H1 (cell line): ENCODE measurements at regions not wholly inside any gene's neighbourhood (a gene's known extent, or its start where the extent isn't known, plus 50 kb on each side); places are given as distances from the start of the nearest gene placed in this dataset.

ENCODE experiments used
- CTCF ChIA-PET: fragments of 300-600 bp; sonication (Branson Sonifier 250); formaldehyde crosslinking; loops from one replicate; lab custom pipeline; 2021; ENCODE audit not compliant: partially characterized antibody; lab: Charles Lee
- POLR2A ChIA-PET: fragments of 300-600 bp; sonication (Branson Sonifier 250); formaldehyde crosslinking; loops from one replicate; lab custom pipeline; 2021; ENCODE audit warnings: inconsistent platforms; ENCODE audit not compliant: partially characterized antibody; lab: Charles Lee
- DNase-seq, 2 experiments: peaks; one replicate each; pipeline versions ENCODE4 v3.0.0 to v3.0.0-alpha.2; 2010 to 2022; ENCODE audit warnings: low spot score in 2 of 2, low read depth in 1 of 2, mixed read lengths in 1 of 2
- FAIRE-seq: peaks from 2 replicates; lab custom pipeline; 2011; peaks lifted over from hg19 to GRCh38; lab: Jason Lieb, UNC
- H2AFZ ChIP-seq: 2 replicates; pipeline ENCODE4 v1.8.1; 2012; ENCODE audit warnings: low read length, inconsistent platforms
- H2AK5ac ChIP-seq: 2 replicates; pipeline ENCODE4 v1.6.1; 2013; ENCODE audit warnings: low read depth, low read length
- H2BK120ac ChIP-seq: replicated peaks from 2 replicates; pipeline ENCODE3; 2013; ENCODE audit warnings: low read depth, low read length, inconsistent platforms
- H2BK12ac ChIP-seq: 2 replicates; pipeline ENCODE4 v1.6.1; 2013; ENCODE audit warnings: low read depth, low read length
- H2BK15ac ChIP-seq: 2 replicates; pipeline ENCODE4 v1.6.1; 2013; ENCODE audit warnings: low read length
- H2BK20ac ChIP-seq: 2 replicates; pipeline ENCODE4 v1.6.1; 2013; ENCODE audit warnings: low read length
- H2BK5ac ChIP-seq: 2 replicates; pipeline ENCODE4 v1.6.1; 2013; ENCODE audit warnings: low read depth, low read length
- H3K14ac ChIP-seq: 2 replicates; pipeline ENCODE4 v1.6.1; 2013; ENCODE audit warnings: inconsistent platforms; ENCODE audit not compliant: insufficient read length
- H3K18ac ChIP-seq: 2 replicates; pipeline ENCODE4 v1.6.1; 2013; ENCODE audit warnings: low read length; ENCODE audit errors: extremely low read depth
- H3K23ac ChIP-seq: 2 replicates; pipeline ENCODE4 v1.6.1; 2013; ENCODE audit warnings: inconsistent platforms; ENCODE audit not compliant: insufficient read length
- H3K23me2 ChIP-seq: 2 replicates; pipeline ENCODE4 v1.6.1; 2013; ENCODE audit warnings: low read depth, low read length
- H3K27ac ChIP-seq: 2 replicates; pipeline ENCODE4 v1.6.1; 2011; ENCODE audit warnings: low read depth, low read length, inconsistent platforms
- H3K27me3 ChIP-seq, 4 experiments: replicated peaks in 1 of 4; 1 replicate in 1 of 4; 2 replicates in 3 of 4; pipeline versions ENCODE4 v1.6.1 to v1.8.1; 2011 to 2013; ENCODE audit warnings: low read length in 3 of 4, mild to moderate bottlenecking in 3 of 4, inconsistent platforms in 2 of 4, mixed read lengths in 2 of 4, moderate library complexity in 1 of 4; ENCODE audit not compliant: control insufficient read depth in 3 of 4, insufficient read depth in 3 of 4; ENCODE audit errors: extremely low read depth in 1 of 4
- H3K36me3 ChIP-seq, 4 experiments: 2 replicates each; pipeline versions ENCODE4 v1.6.1 to v1.8.1; 2011 to 2013; ENCODE audit warnings: mild to moderate bottlenecking in 4 of 4, low read length in 3 of 4, moderate library complexity in 2 of 4, control low read depth in 1 of 4, inconsistent platforms in 1 of 4; ENCODE audit not compliant: insufficient read depth in 4 of 4, control insufficient read depth in 2 of 4
- H3K4ac ChIP-seq: replicated peaks from 2 replicates; pipeline ENCODE3; 2013; ENCODE audit warnings: low read length, low read depth, mixed read lengths, inconsistent platforms; ENCODE audit not compliant: insufficient read length
- H3K4me1 ChIP-seq, 4 experiments: replicated peaks in 1 of 4; 1 replicate in 1 of 4; 2 replicates in 3 of 4; pipeline versions ENCODE4 v1.6.1 to v1.8.1; 2011 to 2013; ENCODE audit warnings: low read length in 3 of 4, inconsistent platforms in 2 of 4, mixed read lengths in 1 of 4; ENCODE audit not compliant: insufficient read depth in 4 of 4, control insufficient read depth in 3 of 4
- H3K4me2 ChIP-seq, 2 experiments: 2 replicates each; pipeline versions ENCODE4 v1.6.1 to v1.8.1; 2011 to 2013; ENCODE audit warnings: low read depth in 2 of 2, low read length in 2 of 2, control low read depth in 1 of 2, inconsistent platforms in 1 of 2, mild to moderate bottlenecking in 1 of 2; ENCODE audit not compliant: insufficient read depth in 1 of 2
- H3K4me3 ChIP-seq, 4 experiments: fragments of 200-600, 300-600 bp in 1 of 4; sonication (generic), shearing (Covaris generic), sonication (Bioruptor Twin) in 1 of 4; 2 replicates each; pipeline versions ENCODE4 v1.5.1 to v1.8.1; 2011 to 2016; ENCODE audit warnings: low read length in 4 of 4, low read depth in 3 of 4, control low read depth in 2 of 4, inconsistent platforms in 2 of 4, mild to moderate bottlenecking in 2 of 4, mixed read lengths in 1 of 4, moderate library complexity in 1 of 4; ENCODE audit not compliant: insufficient read depth in 2 of 4; ENCODE audit errors: extremely low read depth in 1 of 4
- H3K56ac ChIP-seq: replicated peaks from 2 replicates; pipeline ENCODE3; 2013; ENCODE audit warnings: low read depth, mild to moderate bottlenecking, mixed read lengths, low read length, inconsistent platforms; ENCODE audit not compliant: insufficient read length
- H3K79me1 ChIP-seq: 2 replicates; pipeline ENCODE4 v1.6.1; 2013; ENCODE audit warnings: low read depth, low read length, control low read depth
- H3K79me2 ChIP-seq, 2 experiments: 2 replicates each; pipeline versions ENCODE4 v1.6.1 to v1.8.1; 2012 to 2013; ENCODE audit warnings: low read length in 2 of 2, mild to moderate bottlenecking in 2 of 2, inconsistent platforms in 1 of 2; ENCODE audit not compliant: insufficient read depth in 2 of 2, control insufficient read depth in 1 of 2
- H3K9ac ChIP-seq, 4 experiments: replicated peaks in 1 of 4; 1 replicate in 1 of 4; 2 replicates in 3 of 4; pipeline versions ENCODE4 v1.6.1 to v1.8.1; 2011 to 2013; ENCODE audit warnings: low read depth in 3 of 4, low read length in 3 of 4, control low read depth in 2 of 4, mild to moderate bottlenecking in 2 of 4, moderate library complexity in 2 of 4, inconsistent platforms in 1 of 4; ENCODE audit errors: extremely low read depth in 1 of 4
- H3K9me3 ChIP-seq, 2 experiments: 2 replicates each; pipeline versions ENCODE4 v1.6.1 to v1.8.1; 2012 to 2013; ENCODE audit warnings: mild to moderate bottlenecking in 2 of 2, moderate library complexity in 2 of 2, control low read depth in 1 of 2, inconsistent platforms in 1 of 2, low read depth in 1 of 2, low read length in 1 of 2, mixed read lengths in 1 of 2; ENCODE audit not compliant: insufficient read depth in 2 of 2
- H4K20me1 ChIP-seq, 2 experiments: replicated peaks in 1 of 2; 2 replicates each; pipeline versions ENCODE3 to v1.8.1; 2011 to 2013; ENCODE audit warnings: inconsistent platforms in 2 of 2, low read length in 2 of 2, mild to moderate bottlenecking in 1 of 2; ENCODE audit not compliant: insufficient read depth in 2 of 2, control insufficient read depth in 1 of 2
- H4K5ac ChIP-seq: 2 replicates; pipeline ENCODE4 v1.6.1; 2013; ENCODE audit warnings: low read length, low read depth, mixed read lengths, inconsistent platforms; ENCODE audit not compliant: insufficient read length
- H4K8ac ChIP-seq: 2 replicates; pipeline ENCODE4 v1.8.0; 2013; ENCODE audit warnings: mild to moderate bottlenecking, moderate library complexity, low read length, inconsistent platforms; ENCODE audit not compliant: insufficient read depth; ENCODE audit errors: extremely low read depth
- H4K91ac ChIP-seq: replicated peaks from 2 replicates; pipeline ENCODE3; 2013; ENCODE audit warnings: low read length, mixed read lengths, inconsistent platforms; ENCODE audit not compliant: insufficient read length
- MAFK ChIP-seq: IDR thresholded peaks from 2 replicates; pipeline ENCODE4 v1.6.1; 2012; ENCODE audit warnings: low read depth, mild to moderate bottlenecking, improper control_type of control experiment, low read length
- POLR2AphosphoS5 ChIP-seq: IDR thresholded peaks from 2 replicates; pipeline ENCODE4 v1.6.1; 2011; ENCODE audit warnings: low read depth, low read length
- WGBS, 2 experiments: shearing (Covaris generic) in 1 of 2; methylation state at CpG; one replicate each; pipeline versions ENCODE4 v1.1.6 to v1.1.7; 2013 to 2015; ENCODE audit warnings: low lambda C conversion rate in 2 of 2, mixed read lengths in 2 of 2, inconsistent platforms in 1 of 2, low coverage in 1 of 2, missing lambda C conversion rate in 1 of 2; ENCODE audit not compliant: insufficient replicate concordance in 2 of 2, insufficient coverage in 1 of 2, insufficient read length in 1 of 2; ENCODE audit errors: extremely low coverage in 1 of 2, missing lambda C conversion rate in 1 of 2; 5-methylcytosine and 5-hydroxymethylcytosine counted together

GRCh38 chr3:135728007-135728721 lies 237.4 kb upstream of the PPP2R3A start:
- H3K4me1 ChIP-seq: no peaks in the 10 kb centered on the region; a peak in 1 of 7 replicates

More at GRCh38 chr3:135728007-135728721, 237.4 kb upstream of the PPP2R3A start:
- H2BK5ac ChIP-seq: no peak overlapping the region
- H4K20me1 ChIP-seq: no peaks in the 10 kb centered on the region
- no peak overlapping the region for H3K9ac ChIP-seq
- H3K79me1 ChIP-seq: no peaks in the 10 kb centered on the region
- H3K23ac ChIP-seq: no peak overlapping the region
- no peak overlapping the region for H3K27ac ChIP-seq
- no peak overlapping the region for H3K56ac ChIP-seq
- H2AK5ac ChIP-seq: no peak overlapping the region
- DNase-seq (no peak), FAIRE-seq (no peak)
- no peaks in the 10 kb centered on the region for H3K27me3 ChIP-seq
- TF ChIP-seq MAFK (0 out of 2 replicates have a peak, but pooled peaks have one; percentile 44), POLR2AphosphoS5 (no peak)
- no peak overlapping the region for H3K4ac ChIP-seq
- peak overlapping the region; percentile 6 for H4K5ac ChIP-seq
- no peaks in the 10 kb centered on the region for H3K79me2 ChIP-seq
- CTCF ChIA-PET: interaction anchor here (1.4 to 1.8 kb wide), 2 partner anchors 9 to 26 kb away, joined by 3 to 6 read pairs; no protein-coding TSS in a partner anchor
- H3K4me3 ChIP-seq: no peak overlapping the region
- no peak overlapping the region for H3K18ac ChIP-seq
- 71% methylated on average over 3 of the region's 3 CpGs; no CpG with 5 or more reads in 1 of the 2 experiments for WGBS, 2 experiments
- H3K23me2 ChIP-seq: 0 out of 2 replicates have a peak, but pooled peaks cover 1% of the 10 kb centered on the region
- POLR2A ChIA-PET: no interaction called here
- H2BK15ac ChIP-seq: no peak overlapping the region
- no peak overlapping the region for H2BK12ac ChIP-seq
- no peak overlapping the region for H2AFZ ChIP-seq
- peaks cover 26 to 28% of the 10 kb centered on the region in 2 experiments for H3K9me3 ChIP-seq
- no peak overlapping the region for H2BK20ac ChIP-seq
- H3K36me3 ChIP-seq: no peaks in the 10 kb centered on the region; a peak in 1 of 8 replicates
- H3K14ac ChIP-seq: no peak overlapping the region
- no peak overlapping the region for H3K4me2 ChIP-seq
- no peak overlapping the region for H2BK120ac ChIP-seq
- no peak overlapping the region for H4K91ac ChIP-seq
- H4K8ac ChIP-seq: no peak overlapping the region
